ENCODE measurements at regions not wholly inside any gene's neighbourhood (a gene's known extent, or its start where the extent isn't known, plus 50 kb on each side); places are given as distances from the start of the nearest gene placed in this dataset.

- no peak for DNase-seq
Measured at GRCh38 chr1:218163371-218163770, 121.7 kb upstream of the RRP15 start.

- peak in 2 of 5 donors; percentile 1 to 3 for DNase-seq
Measured at GRCh38 chr1:218164111-218164929, 120.8 kb upstream of the RRP15 start.

GRCh38 chr1:218164930-218165700, 120.0 kb upstream of the RRP15 start:
- peak in 1 of 5 donors; percentile 10 for DNase-seq

DNA sequence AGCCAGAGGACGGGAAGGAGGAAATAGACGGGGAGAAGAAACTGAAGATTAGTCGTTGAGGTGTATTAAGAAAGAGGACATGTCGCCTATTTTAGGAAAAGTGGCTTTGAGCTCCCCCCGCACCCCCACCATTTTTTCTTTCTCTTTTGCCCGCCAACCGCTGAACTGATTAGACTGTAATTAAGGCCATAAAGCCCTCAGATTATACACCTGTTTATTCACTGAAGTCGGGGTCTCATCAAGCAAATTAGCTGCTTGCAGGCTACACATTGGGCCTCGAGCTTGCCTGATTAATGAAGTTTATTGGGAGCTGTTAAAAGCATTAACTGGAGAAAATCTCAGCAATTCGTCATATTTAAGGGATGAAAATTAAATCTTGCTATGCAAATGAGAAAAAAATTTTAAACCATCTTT, 119.4 kb upstream of the RRP15 start:
- no peak for DNase-seq

DNA sequence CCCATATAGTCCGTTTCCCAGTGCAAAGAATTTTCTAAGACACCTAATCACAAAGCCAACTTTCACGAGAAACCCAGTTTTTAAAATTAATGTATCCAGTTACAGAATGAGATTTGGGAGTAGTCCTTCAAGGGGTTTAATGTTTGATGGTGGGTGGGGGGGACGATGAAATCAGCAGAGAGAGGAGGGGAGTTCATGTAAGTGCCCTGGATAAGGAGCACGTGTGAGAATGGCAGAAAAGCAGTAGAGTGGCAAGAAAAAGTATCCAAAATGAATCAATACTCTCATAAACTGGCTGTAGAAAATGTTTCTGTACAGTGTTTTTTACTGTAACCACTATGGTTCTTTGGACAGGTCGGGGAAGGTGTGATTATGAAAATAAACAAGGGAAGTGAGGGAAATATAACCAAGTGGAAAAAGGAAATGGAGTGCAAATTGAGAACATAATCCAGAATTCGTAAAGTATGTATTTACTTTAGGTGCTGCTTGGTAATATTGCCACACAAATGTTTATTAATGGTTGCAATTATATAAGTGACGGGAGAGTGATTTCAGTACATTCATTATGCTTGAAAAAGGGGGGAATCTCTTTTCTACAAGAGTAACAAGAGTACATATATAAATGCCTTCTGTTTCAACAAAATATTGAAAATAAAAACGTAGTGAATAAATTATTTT, 118.7 kb upstream of the RRP15 start:
- no peak for DNase-seq

GRCh38 chr1:218171302-218171893, 113.7 kb upstream of the RRP15 start:
- peak in 1 of 5 donors; percentile 4 for DNase-seq

DNA sequence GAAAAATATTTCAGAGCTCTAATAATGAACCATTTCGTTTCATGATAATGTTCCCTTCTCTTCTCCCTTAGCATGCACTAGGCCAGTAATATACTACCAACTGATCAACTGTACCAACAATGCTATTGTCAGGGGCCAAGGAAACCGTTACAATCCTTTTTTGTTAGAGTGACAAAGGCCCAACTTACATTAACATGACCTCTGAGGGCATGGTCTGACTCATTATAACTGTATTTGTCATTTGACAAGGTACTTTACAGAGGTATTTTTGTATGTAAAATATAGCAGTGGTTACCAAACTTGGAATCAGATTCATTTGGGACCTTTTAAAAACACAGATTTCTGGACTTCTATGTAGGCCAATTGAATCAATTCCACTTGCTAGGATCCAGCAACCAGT, 102.6 kb upstream of the RRP15 start:
- no peak for DNase-seq

GRCh38 chr1:218200979-218201378, 84.1 kb upstream of the RRP15 start:
- no peak for DNase-seq

DNA sequence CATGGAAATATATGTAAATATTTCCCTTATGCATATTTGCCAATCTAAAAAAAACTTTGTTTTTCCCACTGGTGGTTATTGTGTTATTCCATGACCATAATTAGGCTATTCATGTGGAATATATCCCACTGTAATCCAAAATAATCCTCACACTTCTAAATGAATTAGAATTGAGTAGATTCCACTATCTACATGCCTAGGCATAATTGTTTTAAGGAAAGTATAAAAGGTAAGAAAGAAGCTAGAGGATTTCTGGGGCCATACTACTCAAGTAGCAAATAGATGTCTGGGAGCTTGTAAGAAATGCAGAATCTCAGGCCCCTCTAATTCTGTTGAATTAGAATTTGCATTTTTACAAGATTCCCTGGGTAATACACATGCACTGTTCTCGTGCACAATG, 83.5 kb upstream of the RRP15 start:
- DNase-seq, result no peak

DNA sequence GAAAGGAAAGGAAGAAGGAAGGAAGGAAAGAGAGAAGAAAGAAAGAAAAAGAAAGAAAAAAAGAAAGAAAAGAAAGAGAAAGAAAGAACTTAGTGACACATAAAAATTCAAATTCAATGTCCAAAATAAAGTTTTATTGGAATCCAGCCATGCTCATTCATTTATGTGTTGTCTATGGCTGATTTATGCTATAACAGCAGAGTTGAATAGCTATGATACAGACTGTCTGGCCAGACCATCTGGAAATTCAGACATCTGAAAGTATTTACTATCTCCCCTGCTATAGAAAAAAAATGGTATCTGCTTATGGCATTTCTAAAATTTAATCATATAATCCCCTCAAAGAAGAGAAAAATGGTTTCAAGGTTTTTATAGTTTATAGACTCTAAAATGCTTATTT, 79.4 kb upstream of the RRP15 start:
- DNase-seq, result no peak

DNA sequence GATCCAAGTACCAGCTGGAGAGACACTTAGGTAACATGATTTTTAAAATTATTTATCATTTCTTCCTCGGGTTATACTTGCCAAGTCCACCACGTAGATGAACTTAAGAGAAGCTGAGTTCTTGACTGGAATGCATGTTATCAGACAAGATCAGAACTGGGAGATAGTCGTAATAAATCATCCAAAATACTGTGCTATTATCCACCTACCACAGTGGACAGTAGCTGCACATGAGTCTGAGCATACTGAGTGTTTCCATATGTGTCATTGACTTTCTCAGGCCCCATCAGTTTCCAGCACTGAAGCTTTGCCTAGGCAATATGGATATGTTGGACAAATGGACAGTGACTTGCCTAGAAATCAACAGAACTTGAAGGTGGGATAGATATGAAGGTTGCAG, 77.9 kb upstream of the RRP15 start:
- no peak for DNase-seq

- DNase-seq, result no peak
Measured at GRCh38 chr1:218209351-218209861, 75.7 kb upstream of the RRP15 start.

DNA sequence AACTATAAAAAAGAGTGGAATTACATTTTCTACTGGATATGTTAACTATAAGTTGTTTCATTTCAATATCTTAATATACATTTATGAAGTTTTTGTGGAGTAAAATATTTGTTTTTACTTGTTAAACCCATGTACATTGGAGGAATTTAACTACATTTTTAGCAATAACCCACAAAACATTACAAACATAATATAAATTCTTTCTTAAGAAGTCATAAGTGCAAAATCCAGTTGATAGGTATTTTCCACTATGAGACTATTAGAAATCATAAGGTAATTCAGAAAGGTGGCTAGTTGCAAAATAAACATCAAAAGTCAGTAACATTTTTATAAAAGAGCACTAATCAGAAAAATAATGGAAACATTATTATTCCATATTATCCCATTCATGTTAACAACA, 73.9 kb upstream of the RRP15 start:
- no peak for DNase-seq

GRCh38 chr1:218217040-218217439, 68.1 kb upstream of the RRP15 start:
- DNase-seq, result no peak

- DNase-seq, result no peak
Measured at GRCh38 chr1:218219460-218219859, 65.6 kb upstream of the RRP15 start.

GRCh38 chr1:218224101-218224500, 61.0 kb upstream of the RRP15 start:
- no peak for DNase-seq

DNA sequence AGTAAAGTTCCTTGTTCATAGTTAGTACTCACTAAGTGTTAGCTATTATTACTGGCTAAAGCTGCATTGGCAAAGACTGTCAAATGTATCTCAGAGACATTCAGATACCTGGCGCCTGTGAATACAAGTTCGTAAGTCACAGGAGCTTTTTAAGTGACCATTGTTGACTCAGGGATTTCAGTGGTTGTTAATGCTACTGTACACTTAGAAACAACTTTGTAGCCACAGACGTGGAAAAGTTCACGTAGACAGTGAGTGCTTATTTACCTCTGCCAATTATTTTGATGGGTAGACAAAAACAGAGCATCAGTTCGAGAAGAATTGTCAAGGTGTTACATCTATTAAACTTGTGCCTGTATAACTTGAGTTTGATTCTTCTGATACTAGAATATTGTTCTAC, 59.1 kb upstream of the RRP15 start:
- no peak for DNase-seq
